SK-N-SH (cell line): ENCODE measurements at regions not wholly inside any gene's neighbourhood (a gene's known extent, or its start where the extent isn't known, plus 50 kb on each side); places are given as distances from the start of the nearest gene placed in this dataset.

Experiments used
- CTCF ChIA-PET: fragments of 300-600, 350-600 bp; formaldehyde crosslinking; extraction: SDS; loops from one replicate; lab custom pipeline; 2021; lab: Yijun Ruan, JAX
- POLR2A ChIA-PET: fragments of 350-600 bp; sonication (Branson Sonifier 250); formaldehyde crosslinking; extraction: SDS; loops from one replicate; lab custom pipeline; 2020; ENCODE audit warnings: antibody characterized with exemption, inconsistent platforms; lab: Yijun Ruan, JAX
- DNase-seq: peaks from one replicate; pipeline ENCODE4 v3.0.0; 2012
- H2AFZ ChIP-seq: fragments of 200-600 bp; sonication (generic); 2 replicates; pipeline ENCODE4 v1.8.1; 2016; ENCODE audit warnings: antibody characterized with exemption, mild to moderate bottlenecking, low read depth
- H3F3A ChIP-seq: fragments of 200-600 bp; sonication (generic); replicated peaks from 2 replicates; pipeline ENCODE3; 2016; ENCODE audit warnings: antibody characterized with exemption, mild to moderate bottlenecking; ENCODE audit not compliant: insufficient read depth
- H3K27ac ChIP-seq, 2 experiments: fragments of 200-500 bp in 1 of 2; fragments of 200-600 bp in 1 of 2; sonication (Bioruptor generic) in 1 of 2; sonication (generic), shearing (Covaris generic) in 1 of 2; 2 replicates each; pipeline versions ENCODE4 v1.5.1 to v1.6.1; 2014 to 2016; ENCODE audit warnings: low read depth in 2 of 2, inconsistent platforms in 1 of 2, low read length in 1 of 2, mild to moderate bottlenecking in 1 of 2, mixed read lengths in 1 of 2
- H3K27me3 ChIP-seq: fragments of 200-600 bp; sonication (generic), shearing (Covaris generic); 2 replicates; pipeline ENCODE4 v1.6.1; 2016; ENCODE audit warnings: mixed run types; ENCODE audit not compliant: insufficient read depth
- H3K36me3 ChIP-seq, 2 experiments: fragments of 200-500 bp in 1 of 2; fragments of 200-600 bp in 1 of 2; sonication (Bioruptor generic) in 1 of 2; sonication (generic) in 1 of 2; replicated peaks in 1 of 2; 2 replicates each; pipeline versions ENCODE3 to v1.5.1; 2014 to 2016; ENCODE audit warnings: low read length in 1 of 2, mild to moderate bottlenecking in 1 of 2; ENCODE audit not compliant: insufficient read depth in 2 of 2, control insufficient read depth in 1 of 2
- H3K4me1 ChIP-seq, 2 experiments: fragments of 200-500 bp in 1 of 2; fragments of 200-600 bp in 1 of 2; sonication (Bioruptor generic) in 1 of 2; sonication (generic), shearing (Covaris generic) in 1 of 2; 2 replicates each; pipeline versions ENCODE4 v1.5.1 to v1.6.1; 2014 to 2016; ENCODE audit warnings: low read depth in 1 of 2, low read length in 1 of 2, mixed run types in 1 of 2; ENCODE audit not compliant: insufficient read depth in 2 of 2, control insufficient read depth in 1 of 2
- H3K4me2 ChIP-seq: fragments of 200-600 bp; sonication (generic), shearing (Covaris generic); 2 replicates; pipeline ENCODE4 v1.6.1; 2017; ENCODE audit warnings: mixed run types
- H3K4me3 ChIP-seq, 2 experiments: fragments of 200-500 bp in 1 of 2; fragments of 200-600 bp in 1 of 2; sonication (Bioruptor generic) in 1 of 2; sonication (generic), shearing (Covaris generic) in 1 of 2; 2 replicates each; pipeline versions ENCODE4 v1.5.1 to v1.8.1; 2014 to 2016; ENCODE audit warnings: low read depth in 2 of 2, inconsistent platforms in 1 of 2, low read length in 1 of 2, mild to moderate bottlenecking in 1 of 2, mixed read lengths in 1 of 2, moderate library complexity in 1 of 2
- H3K79me2 ChIP-seq: fragments of 200-600 bp; sonication (generic); 2 replicates; pipeline ENCODE4 v1.8.1; 2017; ENCODE audit warnings: mild to moderate bottlenecking; ENCODE audit not compliant: insufficient read depth
- H3K9ac ChIP-seq: fragments of 200-600 bp; sonication (generic); 2 replicates; pipeline ENCODE4 v1.6.1; 2017; ENCODE audit warnings: mixed run types
- H3K9me2 ChIP-seq: fragments of 200-600 bp; sonication (generic); 2 replicates; pipeline ENCODE4 v1.6.1; 2017; ENCODE audit warnings: mixed run types
- H3K9me3 ChIP-seq: fragments of 200-600 bp; sonication (generic); 2 replicates; pipeline ENCODE4 v1.6.1; 2017; ENCODE audit warnings: mixed run types, mild to moderate bottlenecking, moderate library complexity
- H4K20me1 ChIP-seq: fragments of 200-600 bp; sonication (generic); 2 replicates; pipeline ENCODE4 v1.6.1; 2017; ENCODE audit warnings: mild to moderate bottlenecking, mixed run types; ENCODE audit not compliant: insufficient read depth
- CTCF ChIP-seq: fragments of 200-600 bp; sonication (generic); IDR thresholded peaks from 2 replicates; pipeline ENCODE4 v1.6.1; 2017; ENCODE audit warnings: antibody characterized with exemption, mild to moderate bottlenecking, moderate library complexity
- ELF1 ChIP-seq: IDR thresholded peaks from 2 replicates; pipeline ENCODE4 v1.4.0; 2012
- EZH2phosphoT487 ChIP-seq: fragments of 200-600 bp; sonication (generic); IDR thresholded peaks from 2 replicates; pipeline ENCODE4 v1.6.1; 2017; ENCODE audit warnings: low read depth, mixed run types, mild to moderate bottlenecking, antibody characterized with exemption, moderate library complexity, borderline replicate concordance
- FOXJ3 ChIP-seq: sonication (generic); formaldehyde crosslinking; IDR thresholded peaks from 2 replicates; pipeline ENCODE4 v1.5.1; 2020; ENCODE audit warnings: mild to moderate bottlenecking, missing genetic modification reagents
- FOXM1 ChIP-seq: IDR thresholded peaks from 2 replicates; pipeline ENCODE4 v1.4.0; 2012; ENCODE audit warnings: low read depth, mild to moderate bottlenecking
- NFIC ChIP-seq: IDR thresholded peaks from 2 replicates; pipeline ENCODE4 v1.4.0; 2012; ENCODE audit warnings: borderline replicate concordance
- NRF1 ChIP-seq: IDR thresholded peaks from 2 replicates; pipeline ENCODE4 v1.6.1; 2012; ENCODE audit warnings: low read depth, mild to moderate bottlenecking, low read length
- SIN3A ChIP-seq: IDR thresholded peaks from 2 replicates; pipeline ENCODE4 v1.6.1; 2012; ENCODE audit warnings: low read depth, mild to moderate bottlenecking, low read length, moderate library complexity, borderline replicate concordance
- WGBS: methylation state at CpG from one replicate; pipeline ENCODE4 v1.1.6; 2017; ENCODE audit warnings: low lambda C conversion rate; 5-methylcytosine and 5-hydroxymethylcytosine counted together

GRCh38 chr18:40360558-40360957 lies 1594.5 kb upstream of the PIK3C3 start:
- no peaks in the 10 kb centered on the region for H3K9me3 ChIP-seq
- H3K4me2 ChIP-seq: no peak overlapping the region
- WGBS: 40% methylated on average over 2 of the region's 2 CpGs
- H3K4me1 ChIP-seq: no peaks in the 10 kb centered on the region
- no peaks in the 10 kb centered on the region for H3K27me3 ChIP-seq
- no peaks in the 10 kb centered on the region for H3K9me2 ChIP-seq
- no peak overlapping the region for H3K27ac ChIP-seq
- TF ChIP-seq EZH2phosphoT487 (no peak), CTCF (no peak), ELF1 (no peak), FOXJ3 (CRISPR knock-in tag) (no peak)
- ChIA-PET CTCF (no interaction called here), POLR2A (no interaction called here)
- no peaks in the 10 kb centered on the region for H3K36me3 ChIP-seq
- no peak overlapping the region for H2AFZ ChIP-seq
- no peak for DNase-seq
- no peaks in the 10 kb centered on the region for H3K79me2 ChIP-seq
- no peak overlapping the region for H3K4me3 ChIP-seq
- no peaks in the 10 kb centered on the region for H3F3A ChIP-seq
- H3K9ac ChIP-seq: no peak overlapping the region
- no peaks in the 10 kb centered on the region for H4K20me1 ChIP-seq

- Histone ChIP-seq H2AFZ (no peak overlapping the region), H3K4me3 (no peak overlapping the region), H3K9me2 (no peaks in the 10 kb centered on the region), H3F3A (no peaks in the 10 kb centered on the region), H4K20me1 (no peaks in the 10 kb centered on the region), H3K36me3 (no peaks in the 10 kb centered on the region), H3K4me2 (no peak overlapping the region), H3K79me2 (no peaks in the 10 kb centered on the region), H3K9ac (no peak overlapping the region), H3K27ac (no peak overlapping the region), H3K27me3 (no peaks in the 10 kb centered on the region), H3K9me3 (no peaks in the 10 kb centered on the region), H3K4me1 (no peaks in the 10 kb centered on the region)
- ChIA-PET CTCF (interaction anchor here (1.2 kb wide), 1 partner anchor 12 kb away, joined by 4 read pairs; no protein-coding TSS in a partner anchor), POLR2A (no interaction called here)
- TF ChIP-seq FOXM1 (no peak), SIN3A (no peak), NRF1 (no peak), NFIC (no peak)
- DNase-seq: no peak
- 73% methylated on average over 2 of the region's 2 CpGs for WGBS
Measured at GRCh38 chr18:40357536-40357935, 1597.5 kb upstream of the PIK3C3 start.

GRCh38 chr18:40356168-40356567 lies 1598.9 kb upstream of the PIK3C3 start:
- WGBS: 69% methylated on average over 6 of the region's 6 CpGs
- Histone ChIP-seq H3K9ac (no peak overlapping the region), H4K20me1 (no peaks in the 10 kb centered on the region), H3K9me2 (no peaks in the 10 kb centered on the region), H3K4me1 (no peaks in the 10 kb centered on the region), H3K9me3 (no peaks in the 10 kb centered on the region), H3K79me2 (no peaks in the 10 kb centered on the region), H3K27ac (no peak overlapping the region), H3K4me3 (no peak overlapping the region), H3F3A (no peaks in the 10 kb centered on the region), H2AFZ (peak overlapping the region; percentile 13; the same call in 1 of the 2 replicates), H3K36me3 (no peaks in the 10 kb centered on the region), H3K4me2 (no peak overlapping the region), H3K27me3 (no peaks in the 10 kb centered on the region)
- POLR2A ChIA-PET: no interaction called here
- CTCF ChIA-PET: no interaction called here
- DNase-seq: no peak
- TF ChIP-seq NFIC: no peak
